Subcutaneous abdominal adipose tissue (tissue), 5 donors: ENCODE measurements at regions not wholly inside any gene's neighbourhood (a gene's known extent, or its start where the extent isn't known, plus 50 kb on each side); places are given as distances from the start of the nearest gene placed in this dataset.
"Not testable (repeated sequence)": the region's sequence is repeated elsewhere in the genome, so short reads cannot be mapped to it uniquely, and the experiment has no call there.

Experiments used
- H3K27ac ChIP-seq: one replicate; pipeline ENCODE4 v1.7.0; 2013; ENCODE audit warnings: low read depth, mild to moderate bottlenecking, inconsistent platforms, low read length, moderate library complexity
- H3K27me3 ChIP-seq, 5 donors: one replicate each; pipeline ENCODE4 v1.7.0; 2013; ENCODE audit warnings: low read length in 5 of 5, inconsistent platforms in 1 of 5; ENCODE audit not compliant: control insufficient read depth in 5 of 5, insufficient read depth in 4 of 5
- H3K36me3 ChIP-seq, 5 donors: one replicate each; pipeline ENCODE4 v1.7.0; 2013; ENCODE audit warnings: low read length in 5 of 5; ENCODE audit not compliant: control insufficient read depth in 5 of 5, insufficient read depth in 5 of 5
- H3K4me1 ChIP-seq, 5 donors: one replicate each; pipeline ENCODE4 v1.7.0; 2013; ENCODE audit warnings: low read length in 5 of 5, mild to moderate bottlenecking in 3 of 5, moderate library complexity in 1 of 5; ENCODE audit not compliant: control insufficient read depth in 5 of 5, insufficient read depth in 5 of 5
- H3K4me3 ChIP-seq, 5 donors: one replicate each; pipeline ENCODE4 v1.7.0; 2013; ENCODE audit warnings: low read length in 5 of 5, low read depth in 1 of 5
- H3K9ac ChIP-seq, 5 donors: one replicate each; pipeline ENCODE4 v1.7.0; 2013; ENCODE audit warnings: low read length in 5 of 5, mild to moderate bottlenecking in 4 of 5, moderate library complexity in 3 of 5
- H3K9me3 ChIP-seq, 5 donors: one replicate each; pipeline ENCODE4 v1.7.0; 2013; ENCODE audit warnings: low read length in 5 of 5; ENCODE audit not compliant: control insufficient read depth in 5 of 5
- donor health status: healthy.
- donor health status: healthy.
- donor health status: healthy.
- donor health status: healthy.
- donor health status: healthy.

DNA sequence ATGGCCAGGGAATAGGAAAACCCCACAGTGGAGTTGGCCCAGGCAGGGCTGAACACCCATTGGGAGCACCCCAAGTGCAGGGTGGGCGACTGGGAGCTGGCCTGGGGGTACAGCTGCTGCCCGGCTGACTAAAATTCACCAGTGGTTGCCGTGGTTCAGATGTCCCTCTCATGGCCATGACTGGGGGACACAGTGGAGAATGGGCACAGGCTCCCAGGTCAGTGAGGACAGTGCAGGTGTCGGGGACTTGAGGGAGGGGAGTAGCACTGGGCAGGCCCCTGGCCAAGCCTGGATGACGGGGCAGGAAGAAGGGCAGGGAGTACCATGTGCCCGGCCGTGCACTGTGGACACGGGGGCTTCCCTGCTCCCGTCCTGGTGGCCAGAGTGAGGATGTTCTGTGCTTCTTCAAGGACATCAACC, 66.7 kb upstream of the TUBA3E start:
- not testable (repeated sequence) for H3K9me3 ChIP-seq, H3K27ac ChIP-seq, H3K9ac ChIP-seq, H3K4me1 ChIP-seq, H3K4me3 ChIP-seq, H3K27me3 ChIP-seq, H3K36me3 ChIP-seq

DNA sequence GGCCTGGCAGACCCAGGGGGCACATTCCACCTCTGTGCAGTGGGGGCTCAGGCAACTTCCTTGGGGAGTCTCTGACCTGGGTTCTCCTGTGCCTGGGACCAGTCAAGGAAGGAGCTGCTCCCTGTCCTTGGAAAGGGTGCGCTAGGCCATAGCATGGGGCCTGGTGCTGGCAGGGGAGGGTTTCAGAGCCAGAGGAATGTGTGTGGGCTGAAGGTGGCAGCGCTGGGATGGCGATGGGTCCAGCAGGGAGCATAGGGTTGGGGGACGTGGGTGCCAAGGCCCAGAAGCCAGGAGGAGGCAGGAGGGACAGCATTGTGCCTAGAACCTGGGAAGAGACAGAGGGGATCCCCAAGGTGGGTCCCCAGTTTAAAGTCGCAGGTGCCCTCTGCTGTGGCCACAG, 66.3 kb upstream of the TUBA3E start:
- no peak overlapping the region for H3K4me3 ChIP-seq
- no peaks in the 10 kb centered on the region for H3K4me1 ChIP-seq
- no peaks in the 10 kb centered on the region for H3K36me3 ChIP-seq
- H3K27me3 ChIP-seq, result peaks cover 0 to 10% (median 7%) of the 10 kb centered on the region in 5 donors
- H3K27ac ChIP-seq, result no peak overlapping the region
- H3K9ac ChIP-seq, result no peak overlapping the region
- H3K9me3 ChIP-seq, result no peaks in the 10 kb centered on the region

DNA sequence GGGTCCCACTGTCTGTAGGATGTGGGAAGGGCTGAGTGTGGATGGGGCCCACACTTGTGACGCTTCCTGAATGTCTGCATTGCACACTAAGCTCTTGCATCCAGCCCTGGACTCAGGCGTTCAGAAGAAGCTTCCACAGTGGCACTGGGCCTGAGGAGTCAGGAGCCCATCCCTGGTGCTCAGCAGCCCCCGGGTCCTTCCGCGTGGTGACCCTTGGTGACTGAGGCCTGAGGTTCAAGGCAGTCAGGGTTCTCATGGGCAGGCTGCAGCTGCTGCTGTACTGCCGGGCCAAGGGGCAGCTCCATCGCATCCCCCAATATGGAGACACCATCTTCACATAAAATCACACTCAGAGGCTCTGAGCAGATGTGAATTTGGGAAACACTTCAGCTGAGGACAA, 65.8 kb upstream of the TUBA3E start:
- Histone ChIP-seq H3K36me3 (no peaks in the 10 kb centered on the region), H3K27ac (no peak overlapping the region), H3K4me3 (no peak overlapping the region), H3K9me3 (no peaks in the 10 kb centered on the region), H3K27me3 (peaks cover 0 to 12% (median 8%) of the 10 kb centered on the region in 5 donors), H3K9ac (no peak overlapping the region), H3K4me1 (no peaks in the 10 kb centered on the region)

DNA sequence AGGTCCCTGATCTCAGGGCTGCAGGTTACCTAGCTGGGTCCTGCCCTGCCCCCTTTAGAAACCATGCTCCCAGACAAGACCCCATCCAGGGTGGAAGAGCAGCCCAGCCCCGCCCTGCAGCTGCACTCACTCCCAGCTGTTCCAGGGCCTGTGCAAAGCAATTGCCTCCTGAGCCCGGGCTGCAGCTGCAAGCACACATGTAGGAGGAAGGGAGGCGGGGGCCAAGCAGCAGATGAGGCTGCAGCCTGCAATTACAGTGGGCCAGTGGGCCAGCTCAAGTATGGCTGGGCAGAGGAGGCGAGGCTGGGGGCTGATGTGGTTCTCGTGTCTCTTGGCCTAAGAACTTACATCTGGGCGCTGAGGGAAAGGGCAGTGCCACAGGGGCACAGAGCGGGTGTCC, 65.4 kb upstream of the TUBA3E start:
- Histone ChIP-seq H3K9ac (no peak overlapping the region), H3K27ac (no peak overlapping the region), H3K4me3 (no peak overlapping the region), H3K27me3 (peaks cover 0 to 12% (median 8%) of the 10 kb centered on the region in 5 donors), H3K9me3 (no peaks in the 10 kb centered on the region), H3K36me3 (no peaks in the 10 kb centered on the region), H3K4me1 (no peaks in the 10 kb centered on the region)

GRCh38 chr2:130261970-130262760, 63.9 kb upstream of the TUBA3E start:
- Histone ChIP-seq H3K27ac (no peak overlapping the region), H3K27me3 (peaks cover 0 to 10% (median 8%) of the 10 kb centered on the region in 5 donors), H3K9me3 (no peaks in the 10 kb centered on the region), H3K4me3 (no peak overlapping the region), H3K4me1 (no peaks in the 10 kb centered on the region), H3K9ac (no peak overlapping the region), H3K36me3 (no peaks in the 10 kb centered on the region)

GRCh38 chr2:130261099-130261498, 62.9 kb upstream of the TUBA3E start:
- Histone ChIP-seq H3K36me3 (no peaks in the 10 kb centered on the region), H3K9ac (no peak overlapping the region), H3K27ac (no peak overlapping the region), H3K27me3 (peaks cover 0 to 10% (median 8%) of the 10 kb centered on the region in 5 donors), H3K4me3 (no peak overlapping the region), H3K9me3 (no peaks in the 10 kb centered on the region), H3K4me1 (no peaks in the 10 kb centered on the region)

DNA sequence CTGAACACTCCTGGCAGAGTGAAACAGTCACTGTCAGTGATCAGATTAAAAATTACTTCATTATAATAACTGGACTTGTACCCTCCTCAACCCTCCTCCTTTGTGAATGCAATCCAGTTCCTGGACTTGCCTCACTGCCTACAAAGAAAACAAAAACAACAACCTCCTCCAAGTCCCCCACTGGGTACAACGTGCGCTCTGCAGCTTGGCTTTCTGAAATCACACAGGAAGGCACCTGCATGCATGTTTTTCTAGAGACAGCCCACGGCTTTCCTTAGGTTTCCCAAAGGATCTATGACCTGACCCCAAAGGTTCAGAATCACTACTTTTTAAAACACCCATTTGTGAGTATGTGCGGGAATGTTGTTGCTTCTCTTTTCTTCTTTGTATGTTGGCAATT, 61.4 kb upstream of the TUBA3E start:
- Histone ChIP-seq H3K4me1 (no peaks in the 10 kb centered on the region), H3K27ac (no peak overlapping the region), H3K27me3 (peaks cover 0 to 10% (median 8%) of the 10 kb centered on the region in 5 donors), H3K9me3 (no peaks in the 10 kb centered on the region), H3K4me3 (no peak overlapping the region), H3K36me3 (no peaks in the 10 kb centered on the region), H3K9ac (no peak overlapping the region)

DNA sequence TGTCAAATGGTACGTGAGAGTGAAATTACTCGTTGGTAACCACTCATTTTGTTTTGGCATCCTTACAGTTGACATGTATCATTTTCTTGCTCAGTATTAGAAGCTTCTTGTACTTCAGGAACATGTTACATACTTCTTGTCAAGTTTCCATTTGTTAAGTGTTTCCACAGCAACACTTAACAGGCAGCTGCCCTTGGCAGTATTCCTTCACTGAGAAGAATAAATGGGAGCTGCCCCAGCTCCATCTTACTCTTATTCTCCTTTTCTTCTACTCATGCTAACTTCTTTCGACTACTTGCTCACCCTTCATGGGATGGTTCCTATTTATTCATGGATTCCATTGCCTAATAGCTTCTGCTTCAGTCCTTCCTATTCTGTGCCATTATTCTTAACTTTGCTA, 60.1 kb upstream of the TUBA3E start:
- Histone ChIP-seq H3K4me1 (no peaks in the 10 kb centered on the region), H3K9me3 (no peaks in the 10 kb centered on the region), H3K27ac (no peak overlapping the region), H3K27me3 (peaks cover 6 to 10% (median 8%) of the 10 kb centered on the region in 5 donors), H3K4me3 (no peak overlapping the region), H3K36me3 (no peaks in the 10 kb centered on the region), H3K9ac (no peak overlapping the region)

DNA sequence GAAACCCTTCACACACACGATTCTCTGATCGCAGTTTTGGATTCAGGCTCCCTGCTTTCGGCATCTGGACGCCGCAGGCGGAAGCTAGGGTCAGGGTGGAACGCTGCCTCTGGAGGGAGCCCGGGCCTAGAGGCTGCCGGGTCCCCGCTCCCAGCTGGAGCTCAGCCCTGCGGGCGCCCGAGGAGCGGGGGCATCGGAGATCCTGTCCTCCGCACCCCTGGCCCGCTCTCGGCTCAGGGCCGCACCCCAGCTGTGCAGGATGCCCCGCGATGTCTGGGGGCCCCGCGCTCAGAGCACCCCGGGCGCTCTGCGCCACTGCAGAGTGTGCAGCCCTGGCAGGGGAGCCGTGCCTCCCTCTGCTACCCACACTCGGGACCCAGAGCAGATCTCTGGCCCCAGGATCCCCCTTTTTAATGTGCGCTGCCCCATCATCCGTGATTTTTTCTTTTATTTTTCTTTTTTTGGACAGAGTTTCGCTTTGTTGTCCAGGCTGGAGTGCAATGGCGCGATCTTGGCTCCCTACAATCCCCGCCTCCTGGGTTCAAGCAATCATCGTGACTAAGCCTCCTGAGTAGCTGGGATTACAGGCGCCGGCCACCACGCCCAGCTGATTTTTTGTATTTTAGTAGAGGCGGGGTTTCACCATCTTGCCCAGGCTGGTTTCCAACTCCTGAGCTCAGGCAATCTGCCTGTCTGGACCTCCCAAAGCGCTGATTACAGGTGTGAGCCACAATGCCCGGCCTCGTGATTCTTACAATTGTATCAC, 54.8 kb upstream of the TUBA3E start:
- H3K36me3 ChIP-seq, result no peaks in the 10 kb centered on the region
- peak overlapping the region in 3 of 5 donors; percentile 18 to 34 (median 28) for H3K4me3 ChIP-seq
- no peaks in the 10 kb centered on the region for H3K9me3 ChIP-seq
- peaks cover 0 to 7% (median 5%) of the 10 kb centered on the region in 5 donors for H3K4me1 ChIP-seq
- H3K27ac ChIP-seq, result no peak overlapping the region
- H3K27me3 ChIP-seq, result peaks cover 6 to 19% (median 13%) of the 10 kb centered on the region in 5 donors
- no peak overlapping the region for H3K9ac ChIP-seq
